ENCODE measurements at regions not wholly inside any gene's neighbourhood (a gene's known extent, or its start where the extent isn't known, plus 50 kb on each side); places are given as distances from the start of the nearest gene placed in this dataset.

DNA sequence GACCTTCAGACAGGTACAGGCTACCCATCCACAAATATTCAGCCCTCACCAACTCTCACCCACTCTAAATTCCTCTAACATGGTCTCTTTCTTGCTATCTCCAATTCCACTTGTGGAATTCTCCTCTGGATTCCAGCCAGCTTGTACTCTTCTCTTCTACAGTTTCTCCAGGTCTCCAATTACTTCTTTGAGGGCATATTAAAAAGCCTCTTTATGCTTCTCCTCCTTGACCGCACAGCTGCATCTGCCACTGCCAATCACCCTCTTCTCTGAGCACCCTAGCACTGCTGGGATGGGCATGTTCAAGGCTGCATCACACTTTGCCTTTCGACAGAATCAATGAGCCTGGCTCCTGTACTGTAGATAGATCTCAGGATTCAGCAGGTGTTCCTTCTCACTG, 101.5 kb upstream of the ANKRD1 start:
- TF ChIP-seq POLR2A (IDR thresholded peaks at IDR 0.05; ENCODE audit: low read depth, low read length) (no peak), POU2F2 (IDR thresholded peaks at IDR 0.05; ENCODE audit: low read depth, low read length) (no peak), SPI1 (IDR thresholded peaks at IDR 0.05; ENCODE audit: low read depth, low read length) (no peak), PAX5 (IDR thresholded peaks at IDR 0.05; ENCODE audit: insufficient read depth, low read length, severe bottlenecking) (no peak), POLR2AphosphoS5 (IDR thresholded peaks at IDR 0.05; ENCODE audit: low read depth, low read length) (no peak)
